D721Med (cell line): ENCODE measurements at regions not wholly inside any gene's neighbourhood (a gene's known extent, or its start where the extent isn't known, plus 50 kb on each side); places are given as distances from the start of the nearest gene placed in this dataset.

Experiments
- DNase-seq: peaks from one replicate; pipeline ENCODE4 v3.0.0; 2011; ENCODE audit warnings: low spot score; ENCODE audit not compliant: insufficient read length
- FAIRE-seq: peaks from 2 replicates; lab custom pipeline; 2011; peaks lifted over from hg19 to GRCh38; lab: Jason Lieb, UNC
- TF ChIP-seq, protein P1 (sequence below): IDR thresholded peaks from 2 replicates; pipeline ENCODE4 v1.5.1; 2012; ENCODE audit warnings: mild to moderate bottlenecking, control low read depth; ENCODE audit not compliant: insufficient read depth; ENCODE audit errors: missing control alignments

- TF ChIP-seq, protein P1, sequence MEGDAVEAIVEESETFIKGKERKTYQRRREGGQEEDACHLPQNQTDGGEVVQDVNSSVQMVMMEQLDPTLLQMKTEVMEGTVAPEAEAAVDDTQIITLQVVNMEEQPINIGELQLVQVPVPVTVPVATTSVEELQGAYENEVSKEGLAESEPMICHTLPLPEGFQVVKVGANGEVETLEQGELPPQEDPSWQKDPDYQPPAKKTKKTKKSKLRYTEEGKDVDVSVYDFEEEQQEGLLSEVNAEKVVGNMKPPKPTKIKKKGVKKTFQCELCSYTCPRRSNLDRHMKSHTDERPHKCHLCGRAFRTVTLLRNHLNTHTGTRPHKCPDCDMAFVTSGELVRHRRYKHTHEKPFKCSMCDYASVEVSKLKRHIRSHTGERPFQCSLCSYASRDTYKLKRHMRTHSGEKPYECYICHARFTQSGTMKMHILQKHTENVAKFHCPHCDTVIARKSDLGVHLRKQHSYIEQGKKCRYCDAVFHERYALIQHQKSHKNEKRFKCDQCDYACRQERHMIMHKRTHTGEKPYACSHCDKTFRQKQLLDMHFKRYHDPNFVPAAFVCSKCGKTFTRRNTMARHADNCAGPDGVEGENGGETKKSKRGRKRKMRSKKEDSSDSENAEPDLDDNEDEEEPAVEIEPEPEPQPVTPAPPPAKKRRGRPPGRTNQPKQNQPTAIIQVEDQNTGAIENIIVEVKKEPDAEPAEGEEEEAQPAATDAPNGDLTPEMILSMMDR = no peak
- DNase-seq (no peak), FAIRE-seq (no peak)
Measured at GRCh38 chr9:108101410-108101809, 611.8 kb upstream of the KLF4 start.

DNA sequence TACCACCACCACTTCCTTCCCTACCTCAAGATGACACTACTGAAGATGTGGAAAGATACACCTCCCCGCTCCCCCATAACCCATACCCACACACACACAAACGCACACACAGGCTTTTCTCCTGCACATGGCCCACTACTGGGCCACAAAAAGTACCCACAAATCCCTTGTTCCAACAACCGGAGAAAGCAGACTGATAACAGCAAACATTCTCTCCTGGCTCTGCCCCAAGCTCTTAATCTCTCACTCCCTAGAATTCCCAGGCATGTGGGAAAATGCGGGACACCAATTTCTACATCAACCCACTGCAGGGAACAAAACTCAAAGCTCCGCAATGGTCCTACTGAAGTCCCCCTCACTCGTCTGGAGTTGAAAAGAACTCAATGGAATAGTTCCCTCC lies 611.0 kb upstream of the KLF4 start:
- DNase-seq (no peak), FAIRE-seq (no peak)
- TF ChIP-seq, protein P1 = no peak

GRCh38 chr9:108099854-108100253 lies 610.3 kb upstream of the KLF4 start:
- no peak for DNase-seq
- TF ChIP-seq, protein P1 = no peak
- FAIRE-seq = no peak

DNA sequence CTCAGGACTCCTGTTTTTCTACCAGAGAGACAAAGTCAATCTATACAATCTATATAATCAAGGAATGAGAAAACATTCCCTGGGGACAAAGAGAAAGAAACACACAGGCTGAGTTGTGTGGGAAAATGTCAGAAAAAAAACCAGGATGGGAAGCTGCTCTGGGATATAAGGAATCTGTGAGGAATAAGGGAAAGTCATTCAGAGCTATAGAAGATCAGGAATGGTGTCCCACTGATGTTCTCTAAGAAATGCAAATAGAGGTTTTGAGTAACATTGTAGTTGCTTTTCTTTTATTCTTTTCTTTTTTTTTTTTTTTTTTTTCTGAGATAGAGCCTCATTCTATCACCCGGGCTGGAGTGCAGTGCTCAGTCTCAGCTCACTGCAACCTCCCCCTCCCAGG lies 605.9 kb upstream of the KLF4 start:
- TF ChIP-seq, protein P1 = no peak
- FAIRE-seq = no peak
- DNase-seq = no peak

DNA sequence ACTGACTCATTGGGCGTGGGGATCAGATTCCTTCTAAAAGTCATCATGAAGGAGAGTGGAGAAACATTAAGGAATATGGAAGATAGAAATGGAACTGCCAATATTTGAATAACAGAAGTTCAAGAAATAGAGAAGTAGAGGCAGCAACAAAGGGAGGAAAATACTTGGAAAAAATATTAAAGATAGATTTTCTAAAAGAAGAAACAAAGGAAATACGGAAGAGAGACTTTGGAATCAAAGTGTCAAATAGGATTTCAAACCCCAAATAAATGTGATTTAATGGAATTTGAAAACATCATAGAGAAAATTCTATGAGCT lies 605.1 kb upstream of the KLF4 start:
- no peak for DNase-seq
- FAIRE-seq = no peak
- TF ChIP-seq, protein P1 = no peak

GRCh38 chr9:108093773-108094675 lies 604.5 kb upstream of the KLF4 start:
- no peak for DNase-seq
- TF ChIP-seq, protein P1 = no peak
- no peak for FAIRE-seq

- TF ChIP-seq, protein P1 = no peak
- no peak for FAIRE-seq
- no peak for DNase-seq
Measured at GRCh38 chr9:108088916-108089315, 599.3 kb upstream of the KLF4 start.
